Astrocyte (in vitro differentiated cells and primary cell): ENCODE measurements at regions not wholly inside any gene's neighbourhood (a gene's known extent, or its start where the extent isn't known, plus 50 kb on each side); places are given as distances from the start of the nearest gene placed in this dataset.

Experiments
- EZH2 ChIP-seq: IDR thresholded peaks from 2 replicates; pipeline ENCODE4 v1.6.1; 2012; ENCODE audit warnings: mild to moderate bottlenecking, low read length, inconsistent platforms; ENCODE audit not compliant: insufficient read depth
- TF ChIP-seq, protein P1 (sequence below): IDR thresholded peaks from 2 replicates; pipeline ENCODE4 v1.5.1; 2011; ENCODE audit warnings: low read depth, mild to moderate bottlenecking, inconsistent platforms, low read length, moderate library complexity; ENCODE audit not compliant: insufficient read depth

DNA sequence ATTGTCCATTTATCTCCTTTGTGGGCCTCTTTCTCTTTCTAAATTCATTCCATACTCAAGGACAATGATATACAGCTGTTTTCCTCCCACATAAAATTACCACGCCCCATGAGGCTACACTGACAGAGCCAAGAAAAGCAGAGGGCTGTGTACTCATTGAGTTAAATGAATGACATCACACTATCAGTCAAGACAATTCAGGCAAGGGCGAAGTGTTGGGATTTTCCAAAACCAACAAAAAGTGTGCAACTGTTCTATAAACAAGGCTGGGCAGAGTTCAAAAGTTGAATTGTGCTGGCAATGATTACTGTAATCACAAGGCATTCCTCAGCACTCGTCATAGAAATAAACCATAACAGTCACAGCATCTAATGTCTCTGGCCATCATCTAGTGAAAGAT lies 799.6 kb upstream of the DIAPH2 start:
- TF ChIP-seq, protein P1, sequence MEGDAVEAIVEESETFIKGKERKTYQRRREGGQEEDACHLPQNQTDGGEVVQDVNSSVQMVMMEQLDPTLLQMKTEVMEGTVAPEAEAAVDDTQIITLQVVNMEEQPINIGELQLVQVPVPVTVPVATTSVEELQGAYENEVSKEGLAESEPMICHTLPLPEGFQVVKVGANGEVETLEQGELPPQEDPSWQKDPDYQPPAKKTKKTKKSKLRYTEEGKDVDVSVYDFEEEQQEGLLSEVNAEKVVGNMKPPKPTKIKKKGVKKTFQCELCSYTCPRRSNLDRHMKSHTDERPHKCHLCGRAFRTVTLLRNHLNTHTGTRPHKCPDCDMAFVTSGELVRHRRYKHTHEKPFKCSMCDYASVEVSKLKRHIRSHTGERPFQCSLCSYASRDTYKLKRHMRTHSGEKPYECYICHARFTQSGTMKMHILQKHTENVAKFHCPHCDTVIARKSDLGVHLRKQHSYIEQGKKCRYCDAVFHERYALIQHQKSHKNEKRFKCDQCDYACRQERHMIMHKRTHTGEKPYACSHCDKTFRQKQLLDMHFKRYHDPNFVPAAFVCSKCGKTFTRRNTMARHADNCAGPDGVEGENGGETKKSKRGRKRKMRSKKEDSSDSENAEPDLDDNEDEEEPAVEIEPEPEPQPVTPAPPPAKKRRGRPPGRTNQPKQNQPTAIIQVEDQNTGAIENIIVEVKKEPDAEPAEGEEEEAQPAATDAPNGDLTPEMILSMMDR, result no peak
- no peak for TF ChIP-seq EZH2
